SU-DHL-6 (cell line): ENCODE measurements at regions not wholly inside any gene's neighbourhood (a gene's known extent, or its start where the extent isn't known, plus 50 kb on each side); places are given as distances from the start of the nearest gene placed in this dataset.

Experiments used
- H2AFZ ChIP-seq: fragments of 200-600 bp; sonication (generic); 2 replicates; pipeline ENCODE4 v1.6.1; 2014; ENCODE audit warnings: low read depth, mild to moderate bottlenecking, moderate library complexity, mixed read lengths, antibody characterized with exemption, low read length; ENCODE audit not compliant: severe bottlenecking
- H3F3A ChIP-seq: fragments of 200-600 bp; shearing (Covaris generic); 2 replicates; pipeline ENCODE4 v1.6.0; 2016; ENCODE audit warnings: antibody characterized with exemption, mild to moderate bottlenecking; ENCODE audit not compliant: insufficient read depth
- H3K27ac ChIP-seq: fragments of 200-600 bp; sonication (generic); 2 replicates; pipeline ENCODE4 v1.5.1; 2016; ENCODE audit warnings: low read depth, mild to moderate bottlenecking, low read length, moderate library complexity, mixed read lengths
- H3K27me3 ChIP-seq: fragments of 200-600 bp; sonication (generic), shearing (Covaris generic); 2 replicates; pipeline ENCODE4 v1.6.0; 2014; ENCODE audit warnings: mild to moderate bottlenecking, low read length
- H3K36me3 ChIP-seq: fragments of 200-600 bp; sonication (generic); 2 replicates; pipeline ENCODE4 v1.6.1; 2014; ENCODE audit warnings: mild to moderate bottlenecking, low read length, mixed read lengths
- H3K4me2 ChIP-seq: fragments of 300-600, 200-600 bp; shearing (Covaris generic), sonication (generic); 2 replicates; pipeline ENCODE4 v1.6.0; 2014; ENCODE audit warnings: low read length, low read depth, mild to moderate bottlenecking; ENCODE audit not compliant: poor library complexity, severe bottlenecking
- H3K4me3 ChIP-seq: fragments of 200-600 bp; sonication (generic); 2 replicates; pipeline ENCODE4 v1.5.1; 2014; ENCODE audit warnings: antibody characterized with exemption, low read length, mild to moderate bottlenecking, mixed read lengths; ENCODE audit not compliant: insufficient read depth, poor library complexity, severe bottlenecking
- H3K79me2 ChIP-seq: fragments of 200-600 bp; sonication (generic); 2 replicates; pipeline ENCODE4 v1.6.1; 2014; ENCODE audit warnings: mild to moderate bottlenecking, low read length, moderate library complexity; ENCODE audit not compliant: insufficient read depth
- H3K9ac ChIP-seq: fragments of 200-600 bp; sonication (generic); 2 replicates; pipeline ENCODE4 v1.7.0; 2014; ENCODE audit warnings: mild to moderate bottlenecking, low read length
- H3K9me2 ChIP-seq: fragments of 200-600 bp; sonication (generic); replicated peaks from 2 replicates; pipeline ENCODE4 v1.6.1; 2014; ENCODE audit warnings: low read length; ENCODE audit not compliant: insufficient read depth
- H3K9me3 ChIP-seq: fragments of 200-600 bp; sonication (generic); 2 replicates; pipeline ENCODE4 v1.6.1; 2014; ENCODE audit warnings: low read length, mixed read lengths; ENCODE audit not compliant: insufficient read depth
- H4K20me1 ChIP-seq: fragments of 200-600 bp; sonication (generic); 2 replicates; pipeline ENCODE4 v1.6.1; 2014; ENCODE audit warnings: low read depth, mild to moderate bottlenecking, antibody characterized with exemption, low read length, moderate library complexity, mixed read lengths
- EZH2phosphoT487 ChIP-seq: fragments of 200-600 bp; sonication (generic), shearing (Covaris generic); conservative IDR thresholded peaks from 2 replicates; pipeline ENCODE4 v1.6.1; 2018; ENCODE audit warnings: mild to moderate bottlenecking, antibody characterized with exemption, low read length, moderate library complexity, mixed read lengths
- TF ChIP-seq, protein P1 (sequence below): fragments of 200-600 bp; sonication (generic); IDR thresholded peaks from one replicate; pipeline ENCODE4 v1.5.1; 2017; ENCODE audit warnings: antibody characterized with exemption, mild to moderate bottlenecking, low read length, moderate library complexity; ENCODE audit not compliant: insufficient read depth, poor library complexity, severe bottlenecking

DNA sequence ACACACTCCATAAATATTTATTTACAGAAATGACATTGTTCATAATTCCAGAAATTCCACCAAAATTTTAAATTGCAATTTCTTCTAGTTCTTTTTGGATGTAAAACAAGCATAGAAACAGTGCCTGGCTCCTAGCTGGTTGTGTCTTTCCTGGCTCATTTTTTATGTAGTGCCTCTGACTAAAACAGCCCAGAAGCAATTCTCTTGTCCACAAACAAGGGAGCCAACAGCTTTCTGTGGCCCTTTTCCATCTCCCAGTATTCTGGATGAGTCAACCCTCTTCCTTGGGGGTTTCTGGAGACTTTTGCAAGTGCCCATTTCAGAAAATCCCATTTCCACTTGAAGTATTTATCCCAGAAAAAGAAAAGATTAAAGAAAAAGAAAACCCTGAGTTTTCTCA, 141.4 kb downstream of the PHLDA1 start:
- Histone ChIP-seq H2AFZ (no peak overlapping the region), H3F3A (no peaks in the 10 kb centered on the region), H3K9me3 (no peaks in the 10 kb centered on the region), H3K27me3 (no peaks in the 10 kb centered on the region), H3K79me2 (no peaks in the 10 kb centered on the region), H3K27ac (no peak overlapping the region), H4K20me1 (no peaks in the 10 kb centered on the region), H3K9me2 (no peaks in the 10 kb centered on the region), H3K36me3 (no peaks in the 10 kb centered on the region), H3K9ac (no peak overlapping the region), H3K4me2 (no peak overlapping the region), H3K4me3 (no peak overlapping the region)
- TF ChIP-seq, protein P1, sequence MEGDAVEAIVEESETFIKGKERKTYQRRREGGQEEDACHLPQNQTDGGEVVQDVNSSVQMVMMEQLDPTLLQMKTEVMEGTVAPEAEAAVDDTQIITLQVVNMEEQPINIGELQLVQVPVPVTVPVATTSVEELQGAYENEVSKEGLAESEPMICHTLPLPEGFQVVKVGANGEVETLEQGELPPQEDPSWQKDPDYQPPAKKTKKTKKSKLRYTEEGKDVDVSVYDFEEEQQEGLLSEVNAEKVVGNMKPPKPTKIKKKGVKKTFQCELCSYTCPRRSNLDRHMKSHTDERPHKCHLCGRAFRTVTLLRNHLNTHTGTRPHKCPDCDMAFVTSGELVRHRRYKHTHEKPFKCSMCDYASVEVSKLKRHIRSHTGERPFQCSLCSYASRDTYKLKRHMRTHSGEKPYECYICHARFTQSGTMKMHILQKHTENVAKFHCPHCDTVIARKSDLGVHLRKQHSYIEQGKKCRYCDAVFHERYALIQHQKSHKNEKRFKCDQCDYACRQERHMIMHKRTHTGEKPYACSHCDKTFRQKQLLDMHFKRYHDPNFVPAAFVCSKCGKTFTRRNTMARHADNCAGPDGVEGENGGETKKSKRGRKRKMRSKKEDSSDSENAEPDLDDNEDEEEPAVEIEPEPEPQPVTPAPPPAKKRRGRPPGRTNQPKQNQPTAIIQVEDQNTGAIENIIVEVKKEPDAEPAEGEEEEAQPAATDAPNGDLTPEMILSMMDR, result no peak
- no peak for TF ChIP-seq EZH2phosphoT487

DNA sequence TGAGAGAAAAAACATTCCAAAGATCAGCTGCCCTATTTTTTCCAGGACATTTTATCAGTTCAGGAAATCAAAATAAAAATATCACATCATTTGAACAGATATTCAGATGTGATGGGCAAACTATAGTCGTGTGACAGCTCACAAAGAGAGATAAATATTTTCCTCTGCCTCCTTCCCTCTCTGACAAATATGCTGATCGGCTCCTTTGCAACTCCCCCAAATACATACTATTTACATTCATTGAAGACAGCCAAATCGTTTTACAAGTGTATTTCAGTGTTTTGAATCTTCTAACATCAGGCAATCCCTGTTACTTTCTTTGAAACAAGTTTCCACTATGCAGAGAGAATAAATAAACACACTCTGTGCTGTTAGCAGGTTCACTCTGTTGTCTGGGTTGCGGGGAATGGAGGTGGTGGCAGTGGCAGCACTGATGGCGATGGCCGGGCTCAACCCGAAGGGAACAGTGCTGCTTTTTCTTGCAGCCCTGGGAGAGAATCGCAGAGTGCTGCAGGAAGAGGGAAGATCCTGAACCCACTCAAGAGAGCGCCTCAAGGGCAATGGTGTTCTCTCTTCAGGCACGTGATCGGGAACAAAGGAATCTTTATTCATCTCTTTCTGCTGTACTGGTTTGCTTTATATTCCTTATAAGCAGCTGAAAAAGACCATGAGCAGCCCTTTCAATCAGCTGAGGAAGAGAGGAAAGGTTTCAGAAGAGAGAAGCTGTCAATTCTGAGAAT, 142.5 kb downstream of the PHLDA1 start:
- no peak overlapping the region for H2AFZ ChIP-seq

DNA sequence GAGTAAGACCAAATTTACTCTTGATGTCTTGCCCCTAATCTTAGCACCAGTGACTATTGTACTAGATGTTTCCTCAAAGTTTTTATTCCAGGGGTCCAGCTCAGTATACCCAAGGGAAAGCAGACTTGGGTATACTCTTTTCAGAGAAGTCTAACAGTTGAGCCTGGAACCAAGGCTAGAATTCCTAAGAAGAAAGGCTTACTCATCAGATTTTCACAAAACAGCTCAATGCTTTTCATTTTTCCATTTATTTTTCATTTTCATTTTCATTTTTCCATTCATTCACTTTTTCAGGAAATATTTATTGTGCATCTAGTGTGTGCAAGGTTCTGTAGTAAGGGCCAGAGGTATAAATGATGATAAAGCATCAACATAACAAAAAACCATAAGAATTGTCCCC, 143.2 kb downstream of the PHLDA1 start:
- no peak overlapping the region for H3K4me3 ChIP-seq
- H3K4me2 ChIP-seq, result no peak overlapping the region
- H2AFZ ChIP-seq, result no peak overlapping the region
- no peaks in the 10 kb centered on the region for H3F3A ChIP-seq
- no peaks in the 10 kb centered on the region for H3K79me2 ChIP-seq
- H3K27ac ChIP-seq, result no peak overlapping the region
- no peak overlapping the region for H3K9ac ChIP-seq
- H3K27me3 ChIP-seq, result no peaks in the 10 kb centered on the region
- TF ChIP-seq EZH2phosphoT487, result no peak
- TF ChIP-seq, protein P1, result no peak
- H3K9me3 ChIP-seq, result no peaks in the 10 kb centered on the region
- no peaks in the 10 kb centered on the region for H3K9me2 ChIP-seq
- no peaks in the 10 kb centered on the region for H4K20me1 ChIP-seq
- H3K36me3 ChIP-seq, result no peaks in the 10 kb centered on the region

More for the DNA sequence above, 142.5 kb downstream of the PHLDA1 start:
- Histone ChIP-seq H3K4me3 (no peak overlapping the region), H3K4me2 (no peak overlapping the region), H3K9me3 (no peaks in the 10 kb centered on the region), H3K9me2 (no peaks in the 10 kb centered on the region), H3K79me2 (no peaks in the 10 kb centered on the region), H3F3A (no peaks in the 10 kb centered on the region), H4K20me1 (no peaks in the 10 kb centered on the region), H3K27ac (no peak overlapping the region), H3K27me3 (no peaks in the 10 kb centered on the region), H3K9ac (no peak overlapping the region), H3K36me3 (no peaks in the 10 kb centered on the region)
- TF ChIP-seq, protein P1, result no peak
- no peak for TF ChIP-seq EZH2phosphoT487
